A549 (cell line): ENCODE measurements at regions not wholly inside any gene's neighbourhood (a gene's known extent, or its start where the extent isn't known, plus 50 kb on each side); places are given as distances from the start of the nearest gene placed in this dataset.

Experiments
- ATAC-seq, 2 experiments: fragments of 200-7000 bp in 1 of 2; fragments of >200 bp in 1 of 2; cut with Nextera tagmentation in 1 of 2; cut with Tn5 transposase in 1 of 2; 3 replicates each; pipeline versions ENCODE4 v1.8.0 to v1.9.1; 2018 to 2020; ENCODE audit warnings: mild to moderate bottlenecking in 1 of 2, moderate library complexity in 1 of 2
- CTCF ChIA-PET: fragments of 300-600 bp; sonication (Branson Sonifier 250); formaldehyde crosslinking; extraction: SDS; loops from one replicate; lab custom pipeline; 2021; ENCODE audit warnings: antibody characterized with exemption, inconsistent platforms; lab: Yijun Ruan, JAX
- POLR2A ChIA-PET: fragments of 350-600 bp; formaldehyde crosslinking; extraction: SDS; loops from one replicate; lab custom pipeline; 2021; ENCODE audit warnings: antibody characterized with exemption, inconsistent platforms; lab: Yijun Ruan, JAX
- DNase-seq, 2 experiments: peaks; one replicate each; pipeline versions ENCODE4 v3.0.0 to v3.0.0-alpha.2; 2011 to 2016; ENCODE audit warnings: low read depth in 1 of 2, low spot score in 1 of 2
- FAIRE-seq: peaks from 2 replicates; lab custom pipeline; 2011; peaks lifted over from hg19 to GRCh38; lab: Jason Lieb, UNC
- H3K27ac ChIP-seq, 2 experiments: fragments of >200 bp; sonication (Bioruptor Twin); formaldehyde crosslinking; 3 replicates each; pipeline ENCODE4 v1.5.1; 2016 to 2017
- H3K4me1 ChIP-seq: fragments of >200 bp; sonication (Bioruptor Twin); formaldehyde crosslinking; 3 replicates; pipeline ENCODE4 v1.6.1; 2016
- H3K4me2 ChIP-seq: fragments of >200 bp; sonication (Bioruptor Twin); formaldehyde crosslinking; 3 replicates; pipeline ENCODE4 v1.6.1; 2016
- H3K4me3 ChIP-seq: fragments of >200 bp; sonication (Bioruptor Twin); formaldehyde crosslinking; 3 replicates; pipeline ENCODE4 v1.5.1; 2016
- H3K9me3 ChIP-seq: fragments of >200 bp; sonication (Bioruptor Twin); formaldehyde crosslinking; 3 replicates; pipeline ENCODE4 v1.6.1; 2016
- CBX2 ChIP-seq: fragments of 200-600 bp; sonication (generic); IDR thresholded peaks from 2 replicates; pipeline ENCODE4 v1.6.1; 2016; ENCODE audit warnings: low read depth, mild to moderate bottlenecking, borderline replicate concordance
- CHD2 ChIP-seq: fragments of 150-350 bp; IDR thresholded peaks from 2 replicates; pipeline ENCODE4 v1.6.1; 2014; ENCODE audit warnings: low read length; ENCODE audit not compliant: partially characterized antibody
- CTCF ChIP-seq: fragments of >200 bp; sonication (Bioruptor Twin); formaldehyde crosslinking; IDR thresholded peaks from 3 replicates; pipeline ENCODE4 v1.5.1; 2016
- EHF ChIP-seq: fragments of 250-450 bp; sonication (Bioruptor Pico); IDR thresholded peaks from 2 replicates; pipeline ENCODE4 v1.5.0; 2020; ENCODE audit warnings: mild to moderate bottlenecking
- ESRRA ChIP-seq: fragments of 150-350 bp; IDR thresholded peaks from 2 replicates; pipeline ENCODE4 v1.6.1; 2014; ENCODE audit warnings: mild to moderate bottlenecking, low read length, borderline replicate concordance
- FOXS1 ChIP-seq: fragments of 250-450 bp; sonication (Bioruptor Pico); IDR thresholded peaks from 2 replicates; pipeline ENCODE4 v1.5.0; 2020; ENCODE audit warnings: mild to moderate bottlenecking, moderate library complexity
- HOXA7 ChIP-seq: fragments of 250-450 bp; sonication (Bioruptor Pico); IDR thresholded peaks from 2 replicates; pipeline ENCODE4 v1.5.0; 2020; ENCODE audit warnings: mild to moderate bottlenecking, moderate library complexity
- HOXB13 ChIP-seq: fragments of 250-450 bp; sonication (Bioruptor Pico); IDR thresholded peaks from 2 replicates; pipeline ENCODE4 v1.5.0; 2020; ENCODE audit warnings: low read depth, mild to moderate bottlenecking, moderate library complexity
- HOXB5 ChIP-seq: fragments of 250-450 bp; sonication (Bioruptor Pico); IDR thresholded peaks from 2 replicates; pipeline ENCODE4 v1.5.0; 2020; ENCODE audit warnings: mild to moderate bottlenecking, moderate library complexity
- MYC ChIP-seq: IDR thresholded peaks from 2 replicates; pipeline ENCODE4 v1.6.1; 2012; ENCODE audit warnings: mild to moderate bottlenecking, inconsistent platforms, low read length, improper control_type of control experiment, borderline replicate concordance
- PBX3 ChIP-seq: IDR thresholded peaks from 2 replicates; pipeline ENCODE4 v1.6.1; 2012
- RAD21 ChIP-seq, 2 experiments: fragments of >200 bp in 1 of 2; sonication (Bioruptor Twin) in 1 of 2; formaldehyde crosslinking in 1 of 2; IDR thresholded peaks in 1 of 2; conservative IDR thresholded peaks in 1 of 2; 2 replicates in 1 of 2; 3 replicates in 1 of 2; pipeline ENCODE4 v1.6.1; 2012 to 2018; ENCODE audit warnings: inconsistent platforms in 1 of 2
- RCOR1 ChIP-seq: fragments of 150-350 bp; IDR thresholded peaks from 2 replicates; pipeline ENCODE4 v1.6.1; 2014; ENCODE audit warnings: antibody characterized with exemption, low read length, low read depth
- REST ChIP-seq: fragments of 200-600 bp; sonication (generic); IDR thresholded peaks from 2 replicates; pipeline ENCODE4 v1.6.1; 2016; ENCODE audit warnings: antibody characterized with exemption, mild to moderate bottlenecking, moderate library complexity
- RFX5 ChIP-seq: fragments of 450-650 bp; IDR thresholded peaks from 2 replicates; pipeline ENCODE4 v1.7.1; 2014; ENCODE audit warnings: antibody characterized with exemption, mild to moderate bottlenecking, moderate library complexity
- TP53 ChIP-seq: fragments of 250-450 bp; sonication (Bioruptor Pico); IDR thresholded peaks from 2 replicates; pipeline ENCODE4 v1.5.0; 2021; ENCODE audit warnings: mild to moderate bottlenecking, moderate library complexity
- USF2 ChIP-seq: fragments of 450-650 bp; IDR thresholded peaks from 2 replicates; pipeline ENCODE4 v1.6.1; 2014; ENCODE audit warnings: antibody characterized with exemption
- ZFP36 ChIP-seq: fragments of 450-650 bp; IDR thresholded peaks from 2 replicates; pipeline ENCODE4 v1.6.1; 2014; ENCODE audit warnings: borderline replicate concordance; ENCODE audit not compliant: partially characterized antibody
- ZNF302 ChIP-seq: fragments of 250-450 bp; sonication (Bioruptor Pico); IDR thresholded peaks from 2 replicates; pipeline ENCODE4 v1.9.0; 2021; ENCODE audit warnings: inconsistent platforms, mild to moderate bottlenecking, moderate library complexity
- ZSCAN20 ChIP-seq: fragments of 250-450 bp; sonication (Bioruptor Pico); IDR thresholded peaks from 2 replicates; pipeline ENCODE4 v1.8.0; 2022; ENCODE audit warnings: mild to moderate bottlenecking, moderate library complexity
- WGBS: methylation state at CpG from one replicate; pipeline ENCODE4 v1.1.6; 2017; ENCODE audit errors: missing lambda C conversion rate; 5-methylcytosine and 5-hydroxymethylcytosine counted together

- Histone ChIP-seq H3K9me3 (no peaks in the 10 kb centered on the region), H3K4me2 (no peak overlapping the region), H3K4me3 (no peak overlapping the region), H3K27ac (no peak overlapping the region), H3K4me1 (no peaks in the 10 kb centered on the region)
- ChIA-PET CTCF (interaction anchor here (1.5 kb wide), 1 partner anchor 9 kb away, joined by 3 read pairs; no protein-coding TSS in a partner anchor), POLR2A (no interaction called here)
- no peak for ATAC-seq
- 47% methylated on average over 6 of the region's 6 CpGs for WGBS
- FAIRE-seq: no peak
- no peak for DNase-seq
- peak; percentile 3 for TF ChIP-seq ZFP36
- TF ChIP-seq FOXS1 (CRISPR knock-in tag): no peak
Observed at GRCh38 chr11:15884777-15885540, 471.4 kb downstream of the SOX6 start.

GRCh38 chr11:15885854-15886253 lies 470.5 kb downstream of the SOX6 start:
- H3K4me3 ChIP-seq: no peak overlapping the region
- FAIRE-seq (no peak), DNase-seq (no peak), ATAC-seq (0 out of 6 replicates have a peak, but pooled peaks of 1 of the 2 experiments have one; percentile 7)
- H3K4me1 ChIP-seq: no peaks in the 10 kb centered on the region
- ChIA-PET POLR2A (no interaction called here), CTCF (interaction anchor here (1.5 kb wide), 1 partner anchor 8 kb away, joined by 3 read pairs; no protein-coding TSS in a partner anchor)
- no peak for TF ChIP-seq EHF (CRISPR knock-in tag)
- TF ChIP-seq ZNF302: no peak
- no peak for TF ChIP-seq HOXB13
- no peak for TF ChIP-seq CBX2
- no peak for TF ChIP-seq ESRRA
- no peak for TF ChIP-seq RCOR1
- TF ChIP-seq ZSCAN20 (CRISPR knock-in tag): no peak
- no peak for TF ChIP-seq RAD21 (conservative IDR thresholded peaks at IDR 0.05 in 1 of 2, IDR thresholded peaks at IDR 0.05 in 1 of 2)
- no peak for TF ChIP-seq CTCF
- no peak for TF ChIP-seq ZFP36
- no peak for TF ChIP-seq HOXB5 (CRISPR knock-in tag)
- TF ChIP-seq PBX3: no peak
- TF ChIP-seq RFX5: no peak
- TF ChIP-seq CHD2: no peak
- TF ChIP-seq USF2: no peak
- no peak for TF ChIP-seq HOXA7
- TF ChIP-seq MYC: no peak
- no peak for TF ChIP-seq REST
- no peak for TF ChIP-seq TP53 (CRISPR knock-in tag)
- H3K9me3 ChIP-seq: no peaks in the 10 kb centered on the region
- H3K27ac ChIP-seq: no peak overlapping the region
- H3K4me2 ChIP-seq: no peak overlapping the region
- WGBS: 73% methylated on average over 5 of the region's 5 CpGs
